ENCODE measurements at regions not wholly inside any gene's neighbourhood (a gene's known extent, or its start where the extent isn't known, plus 50 kb on each side); places are given as distances from the start of the nearest gene placed in this dataset.

GRCh38 chr5:61918611-61919010 lies 387.4 kb upstream of the KIF2A start:
- no peaks in the 10 kb centered on the region for H3K36me3 ChIP-seq (ENCODE audit: control insufficient read depth in 4 of 4, insufficient read depth in 3 of 4, low read depth in 1 of 4, low read length in 3 of 4)
- H3K27me3 ChIP-seq (ENCODE audit: control insufficient read depth in 4 of 4, insufficient read depth in 4 of 4, low read length in 3 of 4): peaks cover 0 to 7% (median 0%) of the 10 kb centered on the region in 4 donors
- no peak overlapping the region for H3K27ac ChIP-seq (ENCODE audit: low read depth in 1 of 2, low read length in 2 of 2)
- WGBS: 50% methylated on average over 2 of the region's 2 CpGs
- no peak overlapping the region for H3K9ac ChIP-seq (ENCODE audit: low read depth in 1 of 2, low read length in 2 of 2)
- TF ChIP-seq HNF4A (conservative IDR thresholded peaks at IDR 0.05) (peak in 1 of 2 donors; percentile 29), RXRA (IDR thresholded peaks at IDR 0.05) (peak in 1 of 2 donors; percentile 9), SP1 (IDR thresholded peaks at IDR 0.05) (no peak), EGR1 (IDR thresholded peaks at IDR 0.05; ENCODE audit: low read depth in 2 of 2) (no peak)
- no peaks in the 10 kb centered on the region for H3K9me3 ChIP-seq (ENCODE audit: control insufficient read depth in 4 of 4, low read length in 3 of 4)
- no peaks in the 10 kb centered on the region for H3K4me1 ChIP-seq (ENCODE audit: control insufficient read depth in 4 of 4, insufficient read depth in 4 of 4, low read length in 3 of 4)
- DNase-seq (ENCODE audit: low spot score): no peak
- no peak overlapping the region for H3K4me3 ChIP-seq (ENCODE audit: low read depth in 1 of 3, low read length in 3 of 3)

- Histone ChIP-seq H3K4me3 (ENCODE audit: low read depth in 1 of 3, low read length in 3 of 3) (no peak overlapping the region), H3K27me3 (ENCODE audit: control insufficient read depth in 4 of 4, insufficient read depth in 4 of 4, low read length in 3 of 4) (peaks cover 0 to 7% (median 0%) of the 10 kb centered on the region in 4 donors), H3K36me3 (ENCODE audit: control insufficient read depth in 4 of 4, insufficient read depth in 3 of 4, low read depth in 1 of 4, low read length in 3 of 4) (no peaks in the 10 kb centered on the region), H3K9me3 (ENCODE audit: control insufficient read depth in 4 of 4, low read length in 3 of 4) (no peaks in the 10 kb centered on the region), H3K27ac (ENCODE audit: low read depth in 1 of 2, low read length in 2 of 2) (no peak overlapping the region), H3K9ac (ENCODE audit: low read depth in 1 of 2, low read length in 2 of 2) (no peak overlapping the region), H3K4me1 (ENCODE audit: control insufficient read depth in 4 of 4, insufficient read depth in 4 of 4, low read length in 3 of 4) (no peaks in the 10 kb centered on the region)
- peak; percentile 36 for DNase-seq (ENCODE audit: low spot score)
- 28% methylated on average over 6 of the region's 6 CpGs for WGBS
- TF ChIP-seq CTCF (IDR thresholded peaks at IDR 0.05; ENCODE audit: low read depth, low read length, missing input control) (no peak), GABPA (IDR thresholded peaks at IDR 0.05 in 1 of 2, conservative IDR thresholded peaks at IDR 0.05 in 1 of 2) (peak in 1 of 2 donors; percentile 20), TAF1 (conservative IDR thresholded peaks at IDR 0.05) (no peak), HNF4G (IDR thresholded peaks at IDR 0.05) (peak; percentile 39), RAD21 (IDR thresholded peaks at IDR 0.05) (peak in 1 of 2 donors; percentile 39), FOXA2 (IDR thresholded peaks at IDR 0.05) (peak; percentile 95), NR2F2 (IDR thresholded peaks at IDR 0.05) (no peak), FOXA1 (IDR thresholded peaks at IDR 0.05) (peak; percentile 93), ZBTB33 (IDR thresholded peaks at IDR 0.05) (no peak), HNF4A (conservative IDR thresholded peaks at IDR 0.05) (peak; percentile 84 to 87), RXRA (IDR thresholded peaks at IDR 0.05) (peak; percentile 29 to 50), SP1 (IDR thresholded peaks at IDR 0.05) (no peak), EGR1 (IDR thresholded peaks at IDR 0.05; ENCODE audit: low read depth in 2 of 2) (no peak), JUND (IDR thresholded peaks at IDR 0.05) (peak; percentile 30 to 52), YY1 (IDR thresholded peaks at IDR 0.05) (no peak), ATF3 (IDR thresholded peaks at IDR 0.05) (peak; percentile 54)
Observed at GRCh38 chr5:61919920-61920319, 386.1 kb upstream of the KIF2A start.

- WGBS: 83% methylated on average over 1 of the region's 1 CpG
- Histone ChIP-seq H3K9me3 (ENCODE audit: control insufficient read depth in 4 of 4, low read length in 3 of 4) (no peaks in the 10 kb centered on the region), H3K36me3 (ENCODE audit: control insufficient read depth in 4 of 4, insufficient read depth in 3 of 4, low read depth in 1 of 4, low read length in 3 of 4) (no peaks in the 10 kb centered on the region), H3K4me1 (ENCODE audit: control insufficient read depth in 4 of 4, insufficient read depth in 4 of 4, low read length in 3 of 4) (no peaks in the 10 kb centered on the region), H3K4me3 (ENCODE audit: low read depth in 1 of 3, low read length in 3 of 3) (no peak overlapping the region), H3K27me3 (ENCODE audit: control insufficient read depth in 4 of 4, insufficient read depth in 4 of 4, low read length in 3 of 4) (peaks cover 0 to 7% (median 0%) of the 10 kb centered on the region in 4 donors), H3K27ac (ENCODE audit: low read depth in 1 of 2, low read length in 2 of 2) (no peak overlapping the region), H3K9ac (ENCODE audit: low read depth in 1 of 2, low read length in 2 of 2) (no peak overlapping the region)
- DNase-seq (ENCODE audit: low spot score): no peak
- TF ChIP-seq CTCF (IDR thresholded peaks at IDR 0.05; ENCODE audit: low read depth, low read length, missing input control) (no peak), HNF4G (IDR thresholded peaks at IDR 0.05) (no peak), SP1 (IDR thresholded peaks at IDR 0.05) (no peak), ZBTB33 (IDR thresholded peaks at IDR 0.05) (no peak), TAF1 (conservative IDR thresholded peaks at IDR 0.05) (no peak)
Observed at GRCh38 chr5:61924251-61924650, 381.8 kb upstream of the KIF2A start.
